HepG2 (cell line): ENCODE measurements at regions not wholly inside any gene's neighbourhood (a gene's known extent, or its start where the extent isn't known, plus 50 kb on each side); places are given as distances from the start of the nearest gene placed in this dataset.

Source experiments
- ATAC-seq: fragments of 200-7000 bp; cut with Tn5 transposase; 3 replicates; pipeline ENCODE4 v1.9.1; 2020; ENCODE audit warnings: mild to moderate bottlenecking, moderate library complexity
- BruUV-seq: library from RNA; stranded (reverse); fragments of 400-500 nt; replicated peaks from 2 replicates; lab custom pipeline; 2021; lab: Mats Ljungman, UMichigan
- CTCF ChIA-PET: fragments of 300-600 bp; formaldehyde crosslinking; extraction: SDS; loops from one replicate; lab custom pipeline; 2021; ENCODE audit warnings: low total read pairs, inconsistent platforms, low intra/inter-chr PET ratio; lab: Yijun Ruan, JAX
- POLR2A ChIA-PET: fragments of 350-600 bp; sonication (Branson Sonifier 250); formaldehyde crosslinking; loops from one replicate; lab custom pipeline; 2020; ENCODE audit warnings: antibody characterized with exemption, inconsistent platforms; lab: Yijun Ruan, JAX
- DNase-seq: peaks from one replicate; pipeline ENCODE4 v3.0.0-alpha.2; 2015; ENCODE audit warnings: low spot score
- FAIRE-seq: peaks from 3 replicates; lab custom pipeline; 2011; peaks lifted over from hg19 to GRCh38; lab: Jason Lieb, UNC
- H2AFZ ChIP-seq: one replicate; pipeline ENCODE4 v1.6.1; 2011; ENCODE audit warnings: low read length, inconsistent platforms
- H3K27ac ChIP-seq: fragments of 300-600 bp; 3 replicates; pipeline ENCODE4 v1.8.0; 2011; ENCODE audit warnings: mixed run types, mild to moderate bottlenecking, mixed read lengths, low read length, inconsistent platforms; ENCODE audit not compliant: insufficient read depth; ENCODE audit errors: extremely low read length
- H3K27me3 ChIP-seq, 2 experiments: fragments of 200-600 bp in 1 of 2; 2 replicates in 1 of 2; 3 replicates in 1 of 2; pipeline versions ENCODE4 v1.6.0 to v1.8.0; 2011; ENCODE audit warnings: low read length in 2 of 2, mild to moderate bottlenecking in 2 of 2, moderate library complexity in 2 of 2, inconsistent platforms in 1 of 2; ENCODE audit not compliant: insufficient read depth in 2 of 2, control insufficient read depth in 1 of 2
- H3K36me3 ChIP-seq, 2 experiments: fragments of 200-600 bp in 1 of 2; replicated peaks in 1 of 2; 2 replicates in 1 of 2; 3 replicates in 1 of 2; pipeline versions ENCODE4 v1.5.1 to v1.8.0; 2011; ENCODE audit warnings: low read length in 2 of 2, inconsistent platforms in 1 of 2; ENCODE audit not compliant: insufficient read depth in 2 of 2, control insufficient read depth in 1 of 2
- H3K4me1 ChIP-seq: 2 replicates; pipeline ENCODE4 v1.5.1; 2012; ENCODE audit warnings: low read length, inconsistent platforms; ENCODE audit not compliant: insufficient read depth
- H3K4me2 ChIP-seq: 2 replicates; pipeline ENCODE4 v1.6.0; 2011; ENCODE audit warnings: low read depth, low read length, inconsistent platforms
- H3K4me3 ChIP-seq, 3 experiments: fragments of 200-600 bp in 1 of 3; sonication (generic), shearing (Covaris generic) in 1 of 3; replicated peaks in 1 of 3; 2 replicates each; pipeline ENCODE4 v1.5.1; 2011 to 2016; ENCODE audit warnings: low read length in 3 of 3, inconsistent platforms in 2 of 3, low read depth in 2 of 3, mild to moderate bottlenecking in 2 of 3, control low read depth in 1 of 3, mixed read lengths in 1 of 3; ENCODE audit not compliant: insufficient read depth in 1 of 3
- H3K79me2 ChIP-seq: one replicate; pipeline ENCODE4 v1.6.1; 2011; ENCODE audit warnings: low read length, inconsistent platforms; ENCODE audit not compliant: insufficient read depth
- H3K9ac ChIP-seq: 2 replicates; pipeline ENCODE4 v1.6.0; 2011; ENCODE audit warnings: mild to moderate bottlenecking, low read depth, low read length, inconsistent platforms; ENCODE audit not compliant: insufficient read depth
- H3K9me3 ChIP-seq: 2 replicates; pipeline ENCODE4 v1.5.1; 2012; ENCODE audit warnings: mild to moderate bottlenecking, low read length
- H4K20me1 ChIP-seq: 2 replicates; pipeline ENCODE4 v1.6.0; 2011; ENCODE audit warnings: inconsistent platforms, mild to moderate bottlenecking, low read length, moderate library complexity; ENCODE audit not compliant: insufficient read depth
- DNMT3B ChIP-seq: conservative IDR thresholded peaks from 2 replicates; pipeline ENCODE4 v1.6.1; 2016; ENCODE audit warnings: missing biosample characterization, control low read depth
- HDAC1 ChIP-seq: sonication (generic); formaldehyde crosslinking; IDR thresholded peaks from 2 replicates; pipeline ENCODE4 v1.5.1; 2020; ENCODE audit warnings: mild to moderate bottlenecking, missing genetic modification reagents
- MTF2 ChIP-seq: sonication (generic); formaldehyde crosslinking; IDR thresholded peaks from 2 replicates; pipeline ENCODE4 v1.5.0; 2020; ENCODE audit warnings: missing genetic modification reagents, borderline replicate concordance
- REL ChIP-seq: sonication (generic); formaldehyde crosslinking; conservative IDR thresholded peaks from 2 replicates; pipeline ENCODE4 v1.8.0; 2022; ENCODE audit warnings: mild to moderate bottlenecking, missing genetic modification reagents, moderate library complexity
- SMYD3 ChIP-seq: sonication (generic); formaldehyde crosslinking; IDR thresholded peaks from 2 replicates; pipeline ENCODE4 v1.8.1; 2023; ENCODE audit warnings: mild to moderate bottlenecking, missing genetic modification reagents
- SRF ChIP-seq: IDR thresholded peaks from 2 replicates; pipeline ENCODE4 v1.6.1; 2011; ENCODE audit warnings: mild to moderate bottlenecking, low read depth, low read length, moderate library complexity
- ZMYM2 ChIP-seq: sonication (generic); formaldehyde crosslinking; IDR thresholded peaks from 2 replicates; pipeline ENCODE4 v1.8.0; 2022; ENCODE audit warnings: mild to moderate bottlenecking, missing genetic modification reagents
- ZNF20 ChIP-seq: sonication (generic); formaldehyde crosslinking; IDR thresholded peaks from 2 replicates; pipeline ENCODE4 v1.4.0; 2020; ENCODE audit warnings: mild to moderate bottlenecking, moderate library complexity, missing genetic modification reagents
- ZNF432 ChIP-seq: sonication (generic); formaldehyde crosslinking; IDR thresholded peaks from 2 replicates; pipeline ENCODE4 v1.5.0; 2020; ENCODE audit warnings: missing genetic modification reagents, mild to moderate bottlenecking, borderline replicate concordance
- ZNF616 ChIP-seq: sonication (generic); formaldehyde crosslinking; IDR thresholded peaks from 2 replicates; pipeline ENCODE4 v1.5.0; 2020; ENCODE audit warnings: low read depth, mild to moderate bottlenecking, missing genetic modification reagents
- ZNF737 ChIP-seq: sonication (generic); formaldehyde crosslinking; IDR thresholded peaks from 2 replicates; pipeline ENCODE4 v1.5.0; 2020; ENCODE audit warnings: missing genetic modification reagents, mild to moderate bottlenecking, borderline replicate concordance
- WGBS: methylation state at CpG from one replicate; pipeline ENCODE4 v1.1.6; 2017; ENCODE audit warnings: low lambda C conversion rate; 5-methylcytosine and 5-hydroxymethylcytosine counted together
- in situ Hi-C: cut with HindIII; loops from 2 replicates; pipeline ENCODE4 v1.10.0; 2017; ENCODE audit warnings: low pct_unique_long_range_greater_than_20kb; ENCODE audit not compliant: extremely low pct_ligation_motif_present
- intact Hi-C: fragments of 100-400 bp; cut with micrococcal nuclease; formaldehyde crosslinking; loops from one replicate; pipeline ENCODE4 v1.10.0; 2022; ENCODE audit not compliant: unreplicated experiment
- TF ChIP-seq, protein P1 (sequence below): IDR thresholded peaks from 2 replicates; pipeline ENCODE4 v1.6.1; 2016; ENCODE audit warnings: control low read depth
- TF ChIP-seq, protein P2 (sequence below): sonication (generic); formaldehyde crosslinking; IDR thresholded peaks from 2 replicates; pipeline ENCODE4 v1.4.0; 2020; ENCODE audit warnings: missing genetic modification reagents
- TF ChIP-seq, protein P3 (sequence below): sonication (generic); formaldehyde crosslinking; IDR thresholded peaks from 2 replicates; pipeline ENCODE4 v1.4.0; 2020; ENCODE audit warnings: missing genetic modification reagents

DNA sequence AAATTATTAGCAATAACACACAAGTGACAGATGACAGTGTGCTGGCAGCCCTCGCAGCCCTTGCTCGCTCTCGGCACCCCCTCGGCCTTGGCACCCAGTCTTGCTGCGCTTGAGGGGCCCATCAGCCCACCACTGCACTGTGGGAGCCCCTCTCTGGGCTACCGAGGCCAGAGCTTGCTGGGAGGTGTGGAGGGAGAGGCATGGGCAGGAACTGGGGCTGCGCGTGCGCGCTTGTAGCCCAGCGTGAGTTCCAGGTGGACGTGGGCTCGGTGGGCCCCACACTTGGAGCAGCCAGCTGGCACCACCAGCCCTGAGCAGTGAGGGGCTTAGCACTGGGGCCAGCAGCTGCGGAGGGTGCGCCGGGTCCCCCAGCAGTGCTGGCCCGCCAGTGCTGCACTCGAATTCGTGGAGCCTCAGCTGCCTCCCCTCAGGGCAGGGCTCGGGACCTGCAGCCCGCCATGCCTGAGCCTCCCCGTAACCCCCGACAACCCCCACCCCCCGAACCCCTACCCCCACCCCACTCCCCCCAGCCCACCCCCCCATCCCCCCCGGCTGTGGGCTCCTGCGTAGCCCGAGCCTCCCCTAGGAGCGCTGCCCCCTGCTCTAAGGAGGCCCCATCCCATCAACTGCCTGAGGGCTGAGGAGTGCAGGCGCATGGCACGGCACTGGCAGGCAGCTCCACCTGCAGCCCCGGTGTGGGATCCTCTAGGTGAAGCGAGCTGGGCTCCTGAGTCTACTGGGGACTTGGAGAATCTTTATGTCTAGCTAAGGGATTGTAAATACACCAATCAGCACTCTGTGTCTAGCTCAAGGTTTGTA, 240.9 kb downstream of the TRIM36 start:
- Histone ChIP-seq H3K9me3 (peaks cover 5% of the 10 kb centered on the region; the same call in 1 of the 2 replicates), H3K36me3 (no peaks in the 10 kb centered on the region), H3K79me2 (no peaks in the 10 kb centered on the region), H3K9ac (no peak overlapping the region), H3K4me1 (no peaks in the 10 kb centered on the region), H3K4me3 (no peak overlapping the region), H4K20me1 (no peaks in the 10 kb centered on the region), H3K27me3 (no peaks in the 10 kb centered on the region), H2AFZ (no peak overlapping the region), H3K27ac (no peak overlapping the region), H3K4me2 (no peak overlapping the region)
- intact Hi-C loops (no loop called here), in situ Hi-C loops (no loop called here)
- no peak for FAIRE-seq
- ChIA-PET POLR2A (no interaction called here), CTCF (no interaction called here)
- ATAC-seq: no peak
- TF ChIP-seq SMYD3 (CRISPR knock-in tag) (no peak), ZNF432 (CRISPR knock-in tag) (no peak), DNMT3B (CRISPR knock-in tag) (no peak), ZMYM2 (CRISPR knock-in tag) (no peak), ZNF20 (CRISPR knock-in tag) (no peak), HDAC1 (no peak)
- 32% methylated on average over 12 of the region's 32 CpGs for WGBS
- no peak for DNase-seq
- BruUV-seq: no TSS peak

DNA sequence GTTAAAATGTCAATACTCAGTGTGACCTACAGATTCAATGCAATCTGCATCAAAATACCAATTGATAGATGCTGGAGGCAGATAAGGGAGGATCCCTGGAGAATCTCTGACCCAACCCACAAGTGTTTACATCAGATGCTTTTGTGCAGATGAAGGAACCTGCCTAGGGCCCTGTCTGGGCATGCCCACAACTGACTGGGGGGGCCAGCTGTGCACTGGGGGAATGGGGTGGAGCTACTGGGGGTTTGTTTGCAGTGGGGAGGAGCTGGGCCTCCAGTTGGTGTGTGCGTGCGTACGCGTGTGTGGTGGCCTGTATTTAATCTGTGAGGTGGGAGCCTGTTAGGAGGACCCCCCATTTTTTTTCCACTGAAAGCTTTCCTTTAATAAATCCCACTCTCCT, 244.9 kb downstream of the TRIM36 start:
- Histone ChIP-seq H3K9me3 (peaks cover 5% of the 10 kb centered on the region; the same call in 1 of the 2 replicates), H2AFZ (no peak overlapping the region), H3K4me1 (no peaks in the 10 kb centered on the region), H3K4me3 (no peak overlapping the region)
- intact Hi-C loops: no loop called here
- POLR2A ChIA-PET: no interaction called here
- TF ChIP-seq REL (no peak), ZNF616 (CRISPR knock-in tag) (no peak), ZNF737 (no peak), ZMYM2 (CRISPR knock-in tag) (no peak), SRF (no peak), MTF2 (CRISPR knock-in tag) (no peak)
- TF ChIP-seq, protein P1, sequence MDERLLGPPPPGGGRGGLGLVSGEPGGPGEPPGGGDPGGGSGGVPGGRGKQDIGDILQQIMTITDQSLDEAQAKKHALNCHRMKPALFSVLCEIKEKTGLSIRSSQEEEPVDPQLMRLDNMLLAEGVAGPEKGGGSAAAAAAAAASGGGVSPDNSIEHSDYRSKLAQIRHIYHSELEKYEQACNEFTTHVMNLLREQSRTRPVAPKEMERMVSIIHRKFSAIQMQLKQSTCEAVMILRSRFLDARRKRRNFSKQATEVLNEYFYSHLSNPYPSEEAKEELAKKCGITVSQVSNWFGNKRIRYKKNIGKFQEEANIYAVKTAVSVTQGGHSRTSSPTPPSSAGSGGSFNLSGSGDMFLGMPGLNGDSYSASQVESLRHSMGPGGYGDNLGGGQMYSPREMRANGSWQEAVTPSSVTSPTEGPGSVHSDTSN (CRISPR knock-in tag): no peak
- TF ChIP-seq, protein P2, sequence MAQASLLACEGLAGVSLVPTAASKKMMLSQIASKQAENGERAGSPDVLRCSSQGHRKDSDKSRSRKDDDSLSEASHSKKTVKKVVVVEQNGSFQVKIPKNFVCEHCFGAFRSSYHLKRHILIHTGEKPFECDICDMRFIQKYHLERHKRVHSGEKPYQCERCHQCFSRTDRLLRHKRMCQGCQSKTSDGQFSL (CRISPR knock-in tag): no peak
- TF ChIP-seq, protein P3, sequence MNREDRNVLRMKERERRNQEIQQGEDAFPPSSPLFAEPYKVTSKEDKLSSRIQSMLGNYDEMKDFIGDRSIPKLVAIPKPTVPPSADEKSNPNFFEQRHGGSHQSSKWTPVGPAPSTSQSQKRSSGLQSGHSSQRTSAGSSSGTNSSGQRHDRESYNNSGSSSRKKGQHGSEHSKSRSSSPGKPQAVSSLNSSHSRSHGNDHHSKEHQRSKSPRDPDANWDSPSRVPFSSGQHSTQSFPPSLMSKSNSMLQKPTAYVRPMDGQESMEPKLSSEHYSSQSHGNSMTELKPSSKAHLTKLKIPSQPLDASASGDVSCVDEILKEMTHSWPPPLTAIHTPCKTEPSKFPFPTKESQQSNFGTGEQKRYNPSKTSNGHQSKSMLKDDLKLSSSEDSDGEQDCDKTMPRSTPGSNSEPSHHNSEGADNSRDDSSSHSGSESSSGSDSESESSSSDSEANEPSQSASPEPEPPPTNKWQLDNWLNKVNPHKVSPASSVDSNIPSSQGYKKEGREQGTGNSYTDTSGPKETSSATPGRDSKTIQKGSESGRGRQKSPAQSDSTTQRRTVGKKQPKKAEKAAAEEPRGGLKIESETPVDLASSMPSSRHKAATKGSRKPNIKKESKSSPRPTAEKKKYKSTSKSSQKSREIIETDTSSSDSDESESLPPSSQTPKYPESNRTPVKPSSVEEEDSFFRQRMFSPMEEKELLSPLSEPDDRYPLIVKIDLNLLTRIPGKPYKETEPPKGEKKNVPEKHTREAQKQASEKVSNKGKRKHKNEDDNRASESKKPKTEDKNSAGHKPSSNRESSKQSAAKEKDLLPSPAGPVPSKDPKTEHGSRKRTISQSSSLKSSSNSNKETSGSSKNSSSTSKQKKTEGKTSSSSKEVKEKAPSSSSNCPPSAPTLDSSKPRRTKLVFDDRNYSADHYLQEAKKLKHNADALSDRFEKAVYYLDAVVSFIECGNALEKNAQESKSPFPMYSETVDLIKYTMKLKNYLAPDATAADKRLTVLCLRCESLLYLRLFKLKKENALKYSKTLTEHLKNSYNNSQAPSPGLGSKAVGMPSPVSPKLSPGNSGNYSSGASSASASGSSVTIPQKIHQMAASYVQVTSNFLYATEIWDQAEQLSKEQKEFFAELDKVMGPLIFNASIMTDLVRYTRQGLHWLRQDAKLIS: no peak
- TF ChIP-seq, all 625 proteins: peak for 0
- no peak for DNase-seq
- Histone ChIP-seq H3K79me2 (no peaks in the 10 kb centered on the region), H4K20me1 (no peaks in the 10 kb centered on the region), H3K4me2 (no peak overlapping the region), H3K27ac (no peak overlapping the region), H3K36me3 (no peaks in the 10 kb centered on the region), H3K9ac (no peak overlapping the region), H3K27me3 (no peaks in the 10 kb centered on the region)
- no peak for FAIRE-seq
- no TSS peak for BruUV-seq
- WGBS: no CpG with 5 or more reads among the region's 4 CpGs
- ATAC-seq: no peak
- CTCF ChIA-PET: no interaction called here
- in situ Hi-C loops: no loop called here
